ENCODE measurements at regions not wholly inside any gene's neighbourhood (a gene's known extent, or its start where the extent isn't known, plus 50 kb on each side); places are given as distances from the start of the nearest gene placed in this dataset.

DNA sequence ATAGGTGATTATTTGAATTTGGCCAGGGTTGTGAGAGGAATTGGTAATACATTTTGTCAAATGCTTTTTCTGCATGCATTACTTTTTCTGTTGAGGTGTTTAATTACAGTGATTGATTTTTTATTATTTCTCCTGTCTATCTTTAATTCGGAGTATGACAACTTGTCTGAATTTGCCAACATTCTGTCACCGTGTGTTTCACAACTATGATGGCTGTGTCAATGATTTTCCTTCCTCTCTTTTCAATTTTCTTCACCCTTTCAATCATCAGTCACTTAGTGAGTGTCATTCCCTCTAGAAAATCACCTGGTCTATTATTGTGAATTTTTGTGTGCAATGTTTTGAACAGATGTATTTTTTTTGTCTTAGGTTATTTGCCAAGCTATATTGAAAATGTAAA lies 1221.4 kb upstream of the CDH18 start:
- Histone ChIP-seq H3K4me3 (ENCODE audit: low read depth, low read length) (no peak overlapping the region), H3K27ac (no peak overlapping the region), H3K27me3 (replicated peaks) (no peaks in the 10 kb centered on the region), H3K36me3 (replicated peaks) (no peaks in the 10 kb centered on the region)
- no peak for DNase-seq
- TF ChIP-seq, protein P1, sequence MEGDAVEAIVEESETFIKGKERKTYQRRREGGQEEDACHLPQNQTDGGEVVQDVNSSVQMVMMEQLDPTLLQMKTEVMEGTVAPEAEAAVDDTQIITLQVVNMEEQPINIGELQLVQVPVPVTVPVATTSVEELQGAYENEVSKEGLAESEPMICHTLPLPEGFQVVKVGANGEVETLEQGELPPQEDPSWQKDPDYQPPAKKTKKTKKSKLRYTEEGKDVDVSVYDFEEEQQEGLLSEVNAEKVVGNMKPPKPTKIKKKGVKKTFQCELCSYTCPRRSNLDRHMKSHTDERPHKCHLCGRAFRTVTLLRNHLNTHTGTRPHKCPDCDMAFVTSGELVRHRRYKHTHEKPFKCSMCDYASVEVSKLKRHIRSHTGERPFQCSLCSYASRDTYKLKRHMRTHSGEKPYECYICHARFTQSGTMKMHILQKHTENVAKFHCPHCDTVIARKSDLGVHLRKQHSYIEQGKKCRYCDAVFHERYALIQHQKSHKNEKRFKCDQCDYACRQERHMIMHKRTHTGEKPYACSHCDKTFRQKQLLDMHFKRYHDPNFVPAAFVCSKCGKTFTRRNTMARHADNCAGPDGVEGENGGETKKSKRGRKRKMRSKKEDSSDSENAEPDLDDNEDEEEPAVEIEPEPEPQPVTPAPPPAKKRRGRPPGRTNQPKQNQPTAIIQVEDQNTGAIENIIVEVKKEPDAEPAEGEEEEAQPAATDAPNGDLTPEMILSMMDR (IDR thresholded peaks at IDR 0.05; ENCODE audit: low read depth, low read length, missing control alignments): no peak
- in situ Hi-C loops (cut with HindIII; ENCODE audit: low pct_ligation_motif_present, low sequenced_read_pairs): no loop called here

DNA sequence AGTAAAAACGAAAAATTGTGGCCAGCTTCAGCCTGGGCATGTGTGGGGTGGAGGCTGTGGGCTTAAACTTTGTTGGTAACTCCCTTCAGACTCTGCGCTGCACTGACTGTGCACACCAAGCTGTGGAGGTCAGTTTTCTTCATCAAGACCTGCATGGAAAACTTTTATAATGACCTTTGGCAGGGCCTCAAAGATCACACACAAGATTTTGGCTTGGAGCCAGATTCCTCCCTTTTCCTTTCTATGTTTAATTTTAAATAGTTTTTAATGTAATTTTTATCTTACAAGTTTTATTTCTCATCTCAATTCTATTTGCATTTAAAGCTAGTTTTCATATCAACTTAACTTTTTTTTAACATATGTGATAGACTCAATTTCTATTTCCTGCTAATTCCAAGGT lies 1211.1 kb upstream of the CDH18 start:
- H3K36me3 ChIP-seq (replicated peaks): no peaks in the 10 kb centered on the region
- no peak for DNase-seq
- TF ChIP-seq, protein P1 (IDR thresholded peaks at IDR 0.05; ENCODE audit: low read depth, low read length, missing control alignments): no peak
- no peaks in the 10 kb centered on the region for H3K27me3 ChIP-seq (replicated peaks)
- no peak overlapping the region for H3K27ac ChIP-seq
- H3K4me3 ChIP-seq (ENCODE audit: low read depth, low read length): no peak overlapping the region
- in situ Hi-C loops (cut with HindIII; ENCODE audit: low pct_ligation_motif_present, low sequenced_read_pairs): no loop called here

- H3K4me3 ChIP-seq (ENCODE audit: low read depth, low read length): no peak overlapping the region
- H3K27me3 ChIP-seq (replicated peaks): no peaks in the 10 kb centered on the region
- no peak overlapping the region for H3K27ac ChIP-seq
- TF ChIP-seq, protein P1 (IDR thresholded peaks at IDR 0.05; ENCODE audit: low read depth, low read length, missing control alignments): no peak
- DNase-seq: no peak
- in situ Hi-C loops (cut with HindIII; ENCODE audit: low pct_ligation_motif_present, low sequenced_read_pairs): no loop called here
- no peaks in the 10 kb centered on the region for H3K36me3 ChIP-seq (replicated peaks)
These were observed 1207.1 kb upstream of the CDH18 start for GRCh38 chr5:21195145-21195544.

DNA sequence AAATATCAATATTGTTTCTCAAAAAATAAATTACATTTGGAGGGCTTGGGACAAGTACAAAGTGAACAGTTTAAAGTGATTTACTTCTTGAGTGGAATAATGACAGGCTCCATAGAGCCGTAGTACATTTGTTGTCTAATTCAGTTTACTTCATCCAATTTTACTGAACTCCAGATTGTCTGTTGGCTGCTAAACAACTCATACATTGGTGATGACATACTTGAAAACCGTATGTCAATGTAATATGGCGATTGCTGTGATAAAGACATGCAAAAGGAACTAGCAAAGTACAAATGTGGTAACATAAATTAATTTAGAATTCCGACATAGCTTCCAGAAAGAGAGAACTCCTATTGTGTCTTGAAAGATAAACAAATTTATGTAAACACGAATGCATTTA lies 1197.5 kb upstream of the CDH18 start:
- H3K27ac ChIP-seq: no peak overlapping the region
- TF ChIP-seq, protein P1 (IDR thresholded peaks at IDR 0.05; ENCODE audit: low read depth, low read length, missing control alignments): no peak
- DNase-seq: no peak
- no peaks in the 10 kb centered on the region for H3K27me3 ChIP-seq (replicated peaks)
- H3K4me3 ChIP-seq (ENCODE audit: low read depth, low read length): no peak overlapping the region
- H3K36me3 ChIP-seq (replicated peaks): no peaks in the 10 kb centered on the region
- in situ Hi-C loops (cut with HindIII; ENCODE audit: low pct_ligation_motif_present, low sequenced_read_pairs): no loop called here

DNA sequence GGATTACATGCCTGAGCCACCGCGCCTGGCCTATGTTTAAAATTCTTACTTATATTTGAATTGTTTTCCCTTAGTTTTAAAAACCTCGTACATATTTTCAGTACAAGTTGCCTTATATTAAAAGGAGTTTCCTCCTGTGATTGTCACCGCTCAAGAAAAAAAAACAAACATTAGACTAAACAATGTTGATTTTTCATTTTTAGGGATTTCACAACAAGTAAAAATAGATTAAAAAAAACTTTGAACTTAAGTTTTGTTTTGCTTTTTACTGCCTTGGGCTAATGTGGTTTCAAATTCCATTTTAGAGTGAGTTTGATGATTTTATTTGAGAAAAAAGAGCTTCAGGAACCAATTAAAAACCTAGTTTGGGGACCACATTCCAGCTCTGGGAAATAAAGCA lies 1196.6 kb upstream of the CDH18 start:
- in situ Hi-C loops (cut with HindIII; ENCODE audit: low pct_ligation_motif_present, low sequenced_read_pairs): no loop called here
- Histone ChIP-seq H3K27ac (no peak overlapping the region), H3K4me3 (ENCODE audit: low read depth, low read length) (no peak overlapping the region), H3K36me3 (replicated peaks) (no peaks in the 10 kb centered on the region), H3K27me3 (replicated peaks) (no peaks in the 10 kb centered on the region)
- DNase-seq: no peak
- TF ChIP-seq, protein P1 (IDR thresholded peaks at IDR 0.05; ENCODE audit: low read depth, low read length, missing control alignments): no peak

DNA sequence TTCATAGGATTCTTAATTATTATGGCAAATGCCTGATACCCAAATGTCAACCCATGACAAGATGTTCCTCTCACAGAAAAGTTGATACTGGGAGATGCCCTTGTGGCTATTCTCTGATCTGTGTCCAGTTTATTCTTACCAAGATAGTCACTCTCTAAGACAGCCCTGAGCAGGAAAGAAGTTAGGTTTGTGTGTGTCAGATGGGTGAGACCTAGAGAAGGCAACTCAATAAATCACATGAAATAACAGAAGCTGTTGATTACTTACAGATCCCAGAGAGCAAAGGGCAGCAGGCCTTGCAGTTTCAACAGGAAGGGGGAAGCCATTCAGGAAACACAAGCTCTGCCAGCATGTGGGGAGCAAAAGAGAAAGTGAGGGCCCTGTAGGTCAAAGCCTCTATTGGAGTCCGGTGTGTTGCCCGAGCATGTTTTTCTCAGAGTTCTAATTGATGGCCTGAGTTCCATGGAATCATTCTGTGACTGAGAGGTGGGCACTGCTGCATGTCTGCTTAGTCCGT lies 1193.7 kb upstream of the CDH18 start:
- no peak for DNase-seq
- TF ChIP-seq, protein P1 (IDR thresholded peaks at IDR 0.05; ENCODE audit: low read depth, low read length, missing control alignments): no peak
- in situ Hi-C loops (cut with HindIII; ENCODE audit: low pct_ligation_motif_present, low sequenced_read_pairs): no loop called here
- H3K27ac ChIP-seq: no peak overlapping the region
- no peaks in the 10 kb centered on the region for H3K27me3 ChIP-seq (replicated peaks)
- H3K36me3 ChIP-seq (replicated peaks): no peaks in the 10 kb centered on the region
- no peak overlapping the region for H3K4me3 ChIP-seq (ENCODE audit: low read depth, low read length)
